Activated naive CD4-positive, alpha-beta T cell treated with anti-CD3 and anti-CD28 coated beads, Interleukin-2, amount 50 U/mL, for 16 hours (primary cell): ENCODE measurements at regions not wholly inside any gene's neighbourhood (a gene's known extent, or its start where the extent isn't known, plus 50 kb on each side); places are given as distances from the start of the nearest gene placed in this dataset.
"Not testable (repeated sequence)": the region's sequence is repeated elsewhere in the genome, so short reads cannot be mapped to it uniquely, and the experiment has no call there.

Experiments
- DNase-seq: peaks from one replicate; pipeline ENCODE4 v3.0.0-alpha.2; 2020

- no peak for DNase-seq
These were observed 616.1 kb upstream of the RGMB start for GRCh38 chr5:98157368-98157767.

- no peak for DNase-seq
These were observed 615.0 kb upstream of the RGMB start for GRCh38 chr5:98158440-98158839.

GRCh38 chr5:98163796-98164493 lies 609.5 kb upstream of the RGMB start:
- no peak for DNase-seq

- DNase-seq, result no peak
These were observed 604.6 kb upstream of the RGMB start for GRCh38 chr5:98168871-98169270.

- no peak for DNase-seq
These were observed 602.5 kb upstream of the RGMB start for GRCh38 chr5:98170994-98171393.

GRCh38 chr5:98173334-98173733 lies 600.1 kb upstream of the RGMB start:
- no peak for DNase-seq

- no peak for DNase-seq
These were observed 598.0 kb upstream of the RGMB start for GRCh38 chr5:98175474-98175873.

- no peak for DNase-seq
These were observed 593.4 kb upstream of the RGMB start for GRCh38 chr5:98179791-98180755.

GRCh38 chr5:98186128-98186527 lies 587.3 kb upstream of the RGMB start:
- no peak for DNase-seq

- DNase-seq, result no peak
These were observed 585.5 kb upstream of the RGMB start for GRCh38 chr5:98187945-98188344.

- DNase-seq, result not testable (repeated sequence)
These were observed 583.1 kb upstream of the RGMB start for GRCh38 chr5:98190344-98190743.

GRCh38 chr5:98193921-98194760 lies 579.3 kb upstream of the RGMB start:
- DNase-seq, result no peak

- DNase-seq, result no peak
These were observed 572.5 kb upstream of the RGMB start for GRCh38 chr5:98200726-98201541.

GRCh38 chr5:98204798-98205197 lies 568.7 kb upstream of the RGMB start:
- no peak for DNase-seq

GRCh38 chr5:98205691-98206461 lies 567.6 kb upstream of the RGMB start:
- DNase-seq, result no peak

- no peak for DNase-seq
These were observed 566.9 kb upstream of the RGMB start for GRCh38 chr5:98206566-98206965.

- no peak for DNase-seq
These were observed 564.0 kb upstream of the RGMB start for GRCh38 chr5:98209418-98209817.

GRCh38 chr5:98214240-98215051 lies 559.0 kb upstream of the RGMB start:
- no peak for DNase-seq

- no peak for DNase-seq
These were observed 556.3 kb upstream of the RGMB start for GRCh38 chr5:98217138-98217537.

- DNase-seq, result no peak
These were observed 554.6 kb upstream of the RGMB start for GRCh38 chr5:98218838-98219237.

- no peak for DNase-seq
These were observed 546.0 kb upstream of the RGMB start for GRCh38 chr5:98227489-98227888.
